GM12872 (cell line): ENCODE measurements at regions not wholly inside any gene's neighbourhood (a gene's known extent, or its start where the extent isn't known, plus 50 kb on each side); places are given as distances from the start of the nearest gene placed in this dataset.

Experiments used
- CTCF ChIP-seq: IDR thresholded peaks from 3 replicates; pipeline ENCODE4 v1.5.1; 2011; ENCODE audit warnings: low read depth, mild to moderate bottlenecking, low read length, moderate library complexity; ENCODE audit not compliant: insufficient read depth

GRCh38 chr16:87194172-87194571 is 123.0 kb downstream of the C16orf95 start:
- TF ChIP-seq CTCF = no peak

- TF ChIP-seq CTCF = no peak
Observed at GRCh38 chr16:87195161-87195560, 122.0 kb downstream of the C16orf95 start.

- no peak for TF ChIP-seq CTCF
Observed at GRCh38 chr16:87196231-87196630, 121.0 kb downstream of the C16orf95 start.

GRCh38 chr16:87196661-87197060 is 120.5 kb downstream of the C16orf95 start:
- TF ChIP-seq CTCF = no peak

GRCh38 chr16:87198328-87198832 is 118.8 kb downstream of the C16orf95 start:
- no peak for TF ChIP-seq CTCF

- TF ChIP-seq CTCF = no peak
Observed at GRCh38 chr16:87198881-87199280, 118.3 kb downstream of the C16orf95 start.

- no peak for TF ChIP-seq CTCF
Observed at GRCh38 chr16:87199379-87199778, 117.8 kb downstream of the C16orf95 start.

- no peak for TF ChIP-seq CTCF
Observed at GRCh38 chr16:87199901-87200300, 117.3 kb downstream of the C16orf95 start.
